Fibroblast of peridontal ligament (primary cell): ENCODE measurements at regions not wholly inside any gene's neighbourhood (a gene's known extent, or its start where the extent isn't known, plus 50 kb on each side); places are given as distances from the start of the nearest gene placed in this dataset.

Experiments
- DNase-seq: peaks from one replicate; pipeline ENCODE4 v3.0.0-alpha.2; 2010; ENCODE audit errors: extremely low read depth

DNA sequence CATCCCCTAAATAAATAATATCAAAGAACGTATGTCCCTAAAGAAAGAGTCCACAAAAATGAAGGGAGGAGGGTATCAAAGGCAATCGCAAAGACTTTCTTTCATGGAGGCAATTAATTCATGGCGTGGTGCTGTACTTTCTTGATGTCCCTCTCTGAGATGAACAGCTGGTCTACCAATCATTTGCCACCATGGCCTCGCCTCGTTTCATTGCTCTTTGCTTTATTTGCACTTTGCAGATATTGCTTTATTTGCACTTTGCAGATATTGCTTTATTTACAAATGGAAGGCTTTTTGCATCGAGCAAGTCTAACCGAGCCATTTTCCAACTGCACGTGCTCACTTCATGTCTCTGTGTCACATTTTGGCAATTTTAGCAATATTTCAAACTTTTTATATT lies 104.0 kb upstream of the PTCH1 start:
- DNase-seq, result no peak

DNA sequence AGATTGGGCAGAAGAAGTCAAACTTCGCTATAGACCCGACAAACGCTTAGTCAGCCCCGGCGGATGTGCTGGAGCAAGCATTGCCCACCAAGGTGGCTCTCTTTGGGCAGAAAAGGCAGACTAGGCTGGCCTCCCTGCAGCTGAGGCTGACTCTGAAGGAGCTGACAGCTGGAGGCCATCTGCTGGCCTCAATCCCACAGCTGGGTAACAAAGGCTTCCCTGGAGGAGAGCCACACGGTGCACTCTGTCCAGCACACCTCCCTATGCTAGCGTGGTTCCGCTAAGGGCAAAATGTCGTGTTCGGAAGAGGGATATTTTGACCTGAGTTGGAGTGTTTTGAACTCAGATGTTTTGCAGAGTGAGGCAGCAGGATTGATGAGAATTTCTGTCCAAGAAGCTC lies 103.5 kb upstream of the PTCH1 start:
- no peak for DNase-seq

DNA sequence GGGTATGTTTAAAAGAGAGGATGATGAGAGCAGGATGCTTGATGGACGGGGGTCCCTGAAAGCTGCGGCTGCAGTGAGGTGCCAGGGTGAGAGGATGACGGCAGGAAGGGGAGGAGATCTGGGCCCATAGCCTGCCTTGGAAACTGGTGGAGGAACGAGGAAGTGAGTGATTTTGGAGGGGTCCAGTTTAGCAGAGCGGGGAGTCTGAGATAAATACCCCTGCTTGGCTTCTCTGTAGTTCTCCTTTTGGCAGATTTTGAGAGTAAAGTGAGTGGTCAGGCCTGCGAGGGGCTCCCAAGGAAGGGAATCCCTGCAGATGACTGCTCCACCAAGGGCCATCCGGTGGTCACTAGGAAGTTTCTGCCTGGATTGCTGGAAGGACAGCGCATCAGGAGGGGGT lies 98.5 kb upstream of the PTCH1 start:
- no peak for DNase-seq

DNA sequence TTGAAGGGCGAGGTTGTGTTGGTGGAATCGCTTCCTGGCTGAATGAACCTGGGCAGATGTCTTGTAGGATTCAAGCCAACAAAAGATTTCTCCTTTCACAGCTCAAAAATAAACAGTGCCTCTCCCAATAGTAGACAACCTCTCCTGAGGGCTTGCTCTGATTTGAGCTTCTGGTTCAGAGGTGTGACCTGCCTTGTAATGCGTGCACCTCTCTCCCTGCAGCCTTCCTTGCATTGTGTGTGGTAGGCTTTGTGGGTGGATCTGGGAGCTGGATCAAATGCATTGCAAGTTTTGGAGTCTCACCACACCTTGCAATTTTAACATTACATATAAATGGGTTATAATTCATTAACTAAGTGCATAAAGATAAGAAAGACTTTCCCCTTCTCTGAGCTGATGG lies 96.9 kb upstream of the PTCH1 start:
- DNase-seq, result no peak

DNA sequence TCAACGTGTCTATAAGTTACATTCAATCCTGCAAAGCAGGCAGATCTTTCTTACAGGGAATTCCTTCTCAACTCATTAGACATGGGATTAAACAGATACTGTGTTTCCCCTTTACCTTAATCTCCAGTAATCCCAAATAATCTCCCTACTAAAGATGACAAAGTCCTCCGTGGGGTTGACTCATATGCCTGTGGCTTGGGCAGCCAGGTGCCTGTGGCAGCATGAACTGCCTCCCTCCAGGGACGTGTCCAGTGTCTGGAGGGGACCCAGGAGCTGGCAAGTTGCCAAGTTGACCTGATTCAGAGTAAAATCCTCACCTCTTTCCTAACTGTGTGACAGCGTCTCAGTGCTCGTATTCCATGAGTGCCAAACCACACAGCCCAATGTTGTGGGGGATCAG lies 94.6 kb upstream of the PTCH1 start:
- no peak for DNase-seq

DNA sequence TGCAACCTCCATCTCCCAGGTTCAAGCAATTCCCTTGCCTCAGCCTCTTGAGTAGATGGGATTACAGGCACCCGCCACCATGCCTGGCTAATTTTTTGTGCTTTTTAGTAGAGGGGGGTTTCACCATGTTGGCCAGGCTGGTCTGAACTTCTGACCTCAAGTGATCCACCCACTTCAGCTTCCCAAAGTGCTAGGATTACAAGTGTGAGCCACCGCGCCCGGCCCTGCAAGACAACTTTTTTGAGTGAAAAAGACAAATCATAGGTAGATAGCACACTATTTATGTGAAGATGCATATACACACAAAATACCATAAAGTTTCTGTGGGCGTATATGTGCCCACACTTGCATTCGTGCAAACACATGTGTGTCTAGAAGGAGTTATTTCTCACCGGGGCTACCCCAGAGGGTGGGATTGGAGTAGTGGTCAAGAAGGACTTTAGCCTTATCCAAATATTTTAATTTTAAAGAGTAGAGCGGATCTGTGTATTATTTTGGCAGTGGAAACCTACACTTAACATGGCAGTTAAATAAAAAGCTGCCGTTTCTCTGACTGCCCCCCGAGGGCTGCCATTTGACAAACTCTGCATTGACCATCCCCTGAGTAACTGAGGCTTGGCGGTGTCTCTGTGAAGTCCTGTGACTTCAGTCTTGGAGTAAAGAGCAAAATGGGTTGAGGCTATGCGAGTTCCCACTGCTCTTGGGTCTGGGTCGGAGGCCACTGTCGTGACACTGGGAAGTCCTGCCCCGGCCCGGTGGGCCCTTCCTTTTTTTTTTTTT lies 93.4 kb upstream of the PTCH1 start:
- DNase-seq, result no peak

DNA sequence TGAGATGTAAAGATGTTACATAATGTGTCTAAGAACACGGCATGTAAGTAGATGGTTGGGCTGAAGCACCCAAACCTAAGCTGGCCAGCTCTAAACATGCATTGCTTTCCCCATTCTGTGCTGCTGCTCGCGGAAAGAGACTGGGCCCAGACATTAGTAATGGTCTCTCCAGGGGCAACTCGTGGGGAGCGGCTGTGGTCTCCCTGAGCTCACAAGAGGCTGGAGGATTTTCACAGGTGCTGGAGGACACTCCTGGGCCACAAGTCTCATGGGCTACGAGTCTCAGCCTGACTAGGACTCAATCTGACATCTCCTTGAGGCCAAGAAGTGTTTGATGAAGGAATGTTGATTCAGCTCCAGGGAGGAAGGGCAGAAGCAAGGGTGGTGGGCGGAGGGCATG lies 92.7 kb upstream of the PTCH1 start:
- no peak for DNase-seq

DNA sequence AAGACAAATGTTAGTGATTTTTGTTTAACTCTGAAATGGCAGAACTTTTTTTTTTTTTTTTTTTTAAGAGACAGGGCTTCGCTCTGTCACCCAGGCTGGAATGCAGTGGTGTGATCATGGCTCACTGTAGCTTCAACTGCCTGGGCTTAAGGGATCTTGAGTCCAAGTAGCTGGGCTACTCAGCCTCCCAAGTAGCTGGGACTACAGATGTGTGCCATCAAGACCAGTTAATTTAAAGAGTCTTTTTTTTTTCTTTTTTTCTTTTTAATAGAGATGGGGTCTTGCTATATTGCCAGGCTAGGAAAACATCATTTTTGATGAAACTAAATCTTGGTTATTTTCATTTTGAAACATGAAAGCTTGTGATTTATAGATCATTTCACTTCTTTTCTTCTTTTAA lies 91.6 kb upstream of the PTCH1 start:
- DNase-seq, result no peak

DNA sequence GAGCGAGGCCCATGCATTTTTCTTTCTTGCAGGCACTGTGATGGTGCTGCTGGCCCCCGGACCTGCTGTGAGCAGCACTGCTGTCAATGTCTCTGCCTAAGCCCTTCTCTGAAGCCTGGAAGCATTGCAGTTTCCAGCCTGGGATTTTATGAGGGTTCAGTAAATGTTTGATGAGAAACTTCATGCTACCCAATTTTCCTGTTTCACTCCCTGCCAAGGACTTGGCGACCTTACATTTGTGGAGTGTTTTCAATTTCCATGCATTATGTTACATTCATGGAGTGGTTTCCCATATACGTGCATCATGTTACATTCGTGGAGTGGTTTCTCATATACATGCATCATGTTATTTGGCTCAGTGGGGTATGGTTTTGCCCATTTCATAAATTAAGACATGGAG lies 90.7 kb upstream of the PTCH1 start:
- no peak for DNase-seq

DNA sequence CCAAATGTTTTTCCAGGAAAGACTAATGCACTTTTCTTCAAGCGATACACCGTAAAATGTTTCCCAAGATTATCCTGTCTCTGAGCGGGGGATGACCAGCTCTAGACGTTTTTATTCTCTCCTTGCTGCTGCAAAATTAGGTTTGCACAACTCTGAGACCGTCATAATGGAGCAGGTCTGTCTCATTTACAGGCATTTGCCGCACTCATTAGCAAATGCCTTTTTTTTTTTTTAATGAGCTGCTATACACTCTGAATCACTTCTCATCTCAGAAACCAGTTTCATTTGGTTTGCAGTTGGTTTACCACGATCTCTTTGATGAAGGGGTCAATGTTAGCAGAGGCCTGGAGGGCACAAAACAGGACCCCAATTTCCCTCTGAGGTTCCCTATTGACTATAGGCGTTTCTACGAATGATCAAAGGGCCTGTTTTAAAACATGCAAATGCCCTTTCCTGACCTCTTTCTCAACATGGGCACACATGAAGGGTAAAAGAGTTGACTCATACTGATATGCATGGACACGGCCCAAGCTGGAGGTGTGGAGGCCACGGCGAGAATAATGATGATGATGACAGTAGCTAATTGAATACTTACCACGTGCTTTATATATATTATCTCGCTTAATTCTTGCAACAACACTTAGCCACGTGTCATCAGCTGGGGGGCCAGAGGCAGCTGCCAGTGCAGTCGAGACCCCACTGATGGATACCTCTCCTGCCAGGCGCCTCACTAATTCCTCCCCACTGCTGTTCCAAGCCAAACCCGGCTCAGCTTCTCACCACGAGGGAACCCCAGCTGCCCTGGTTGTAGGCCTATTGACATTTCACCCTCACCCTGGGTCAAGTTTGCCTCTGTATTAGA lies 89.9 kb upstream of the PTCH1 start:
- no peak for DNase-seq

DNA sequence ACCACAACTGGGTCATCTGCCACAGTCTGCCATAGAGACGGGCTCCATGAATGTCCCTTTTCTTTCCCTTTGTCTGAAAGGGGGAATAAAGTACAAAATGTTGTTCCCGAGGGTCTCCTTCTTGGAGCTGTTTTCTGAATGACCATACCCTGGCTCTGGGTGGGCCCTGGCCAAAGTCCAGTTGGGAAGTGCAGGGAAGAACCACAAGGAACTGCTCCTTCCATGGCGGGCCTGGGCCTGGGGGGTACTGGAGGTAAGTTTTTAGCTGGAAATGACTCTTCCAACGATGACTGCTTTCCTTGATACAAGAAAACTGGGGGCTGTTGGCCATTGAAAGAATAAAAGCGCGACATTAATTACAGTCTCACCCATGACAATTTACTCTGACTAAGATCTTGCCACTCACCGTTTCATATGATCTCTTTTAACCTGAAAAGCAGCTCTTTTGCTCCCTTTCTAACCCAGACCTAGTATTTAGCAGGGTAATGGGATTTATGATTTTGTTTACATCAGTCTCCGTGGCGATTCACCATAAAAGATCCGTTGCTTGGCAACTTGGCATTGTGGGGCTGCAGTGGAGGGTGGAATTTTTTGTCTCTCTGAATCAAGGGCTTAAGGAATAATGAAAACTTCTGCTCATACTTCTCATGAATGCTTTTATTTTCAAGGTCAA lies 89.2 kb upstream of the PTCH1 start:
- DNase-seq, result no peak

DNA sequence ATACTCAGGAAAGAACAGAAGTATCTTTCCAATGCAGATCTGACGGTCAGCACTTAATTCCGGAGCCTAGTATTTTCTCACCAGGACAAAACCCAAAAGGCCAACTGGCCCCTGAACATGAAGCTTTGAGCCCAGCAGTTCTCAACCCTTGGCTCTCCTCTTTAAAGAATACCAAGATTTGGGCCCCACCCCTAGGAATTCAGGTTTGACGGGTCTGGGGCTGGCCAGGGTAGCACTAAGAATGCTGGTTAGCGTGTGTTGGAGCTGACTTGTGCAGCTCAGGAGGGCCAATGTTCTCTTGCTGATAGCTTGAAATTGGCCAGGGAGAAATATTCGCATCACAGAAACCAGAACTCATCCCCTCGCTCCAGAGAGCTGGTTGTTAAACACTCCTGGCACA lies 88.3 kb upstream of the PTCH1 start:
- no peak for DNase-seq

DNA sequence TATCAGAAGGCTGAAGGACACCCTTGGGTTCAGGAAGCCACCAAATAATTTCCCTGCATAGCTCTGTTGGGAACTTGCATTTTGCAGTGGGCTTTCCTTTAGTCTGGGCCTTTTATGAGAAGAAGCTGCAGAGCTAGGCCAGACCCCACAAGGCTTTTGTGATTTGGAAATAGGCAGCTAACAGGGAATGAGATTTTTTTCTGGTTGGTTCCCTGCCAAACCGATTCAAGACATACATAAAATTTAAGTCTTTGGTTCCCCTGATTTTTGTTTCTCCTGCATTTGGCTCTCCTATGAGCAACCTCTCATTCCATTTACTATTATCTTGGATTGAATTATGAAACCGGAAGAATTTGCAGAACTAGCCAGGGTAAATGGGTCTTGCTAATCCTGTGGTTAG lies 81.5 kb upstream of the PTCH1 start:
- no peak for DNase-seq

DNA sequence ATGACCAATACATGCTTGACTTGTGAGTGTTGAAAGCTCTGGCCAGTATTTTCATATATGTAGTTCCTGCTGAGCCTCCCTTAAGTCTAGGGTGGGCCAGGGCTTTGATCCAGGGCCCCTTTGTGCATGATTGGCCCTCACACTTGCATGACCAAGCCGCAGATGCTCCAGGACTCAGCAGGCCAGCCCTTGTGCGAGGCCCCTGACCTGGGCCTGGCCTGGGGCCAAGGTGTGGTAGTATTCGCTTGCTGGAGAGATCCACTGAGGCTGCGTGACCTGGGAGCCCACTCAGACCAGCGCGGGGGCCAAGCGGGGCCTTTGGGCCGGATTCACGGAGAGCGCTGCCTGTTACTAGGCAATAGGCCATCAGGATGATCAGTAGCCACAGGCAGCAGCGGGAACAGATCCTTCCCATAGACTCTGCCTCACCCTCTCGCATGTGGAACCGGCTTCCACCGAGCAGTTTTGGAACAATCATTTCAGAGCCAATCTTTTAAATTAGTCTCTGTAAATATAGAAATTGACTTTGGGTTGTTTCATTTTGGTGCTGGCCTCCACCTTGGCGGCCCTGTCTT lies 79.0 kb upstream of the PTCH1 start:
- no peak for DNase-seq

DNA sequence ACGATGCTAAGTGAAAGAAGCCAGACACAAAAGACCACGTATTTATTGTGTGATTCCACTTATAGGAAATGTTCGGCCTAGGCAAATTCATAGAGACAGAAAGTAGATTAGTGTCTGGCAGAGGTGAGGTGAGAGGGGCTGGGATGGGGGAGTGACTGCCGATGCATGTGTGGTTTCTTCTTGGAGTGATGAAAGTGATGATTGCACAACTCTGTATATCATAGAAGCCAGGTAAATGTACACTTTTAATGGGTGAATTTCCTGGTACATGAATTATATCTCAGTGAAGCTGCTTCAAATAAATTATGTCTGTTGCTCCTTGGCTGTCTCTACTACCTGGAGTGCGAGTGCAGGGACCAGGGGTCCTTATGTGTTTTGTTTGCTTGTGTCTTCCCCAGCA lies 76.2 kb upstream of the PTCH1 start:
- DNase-seq, result no peak

DNA sequence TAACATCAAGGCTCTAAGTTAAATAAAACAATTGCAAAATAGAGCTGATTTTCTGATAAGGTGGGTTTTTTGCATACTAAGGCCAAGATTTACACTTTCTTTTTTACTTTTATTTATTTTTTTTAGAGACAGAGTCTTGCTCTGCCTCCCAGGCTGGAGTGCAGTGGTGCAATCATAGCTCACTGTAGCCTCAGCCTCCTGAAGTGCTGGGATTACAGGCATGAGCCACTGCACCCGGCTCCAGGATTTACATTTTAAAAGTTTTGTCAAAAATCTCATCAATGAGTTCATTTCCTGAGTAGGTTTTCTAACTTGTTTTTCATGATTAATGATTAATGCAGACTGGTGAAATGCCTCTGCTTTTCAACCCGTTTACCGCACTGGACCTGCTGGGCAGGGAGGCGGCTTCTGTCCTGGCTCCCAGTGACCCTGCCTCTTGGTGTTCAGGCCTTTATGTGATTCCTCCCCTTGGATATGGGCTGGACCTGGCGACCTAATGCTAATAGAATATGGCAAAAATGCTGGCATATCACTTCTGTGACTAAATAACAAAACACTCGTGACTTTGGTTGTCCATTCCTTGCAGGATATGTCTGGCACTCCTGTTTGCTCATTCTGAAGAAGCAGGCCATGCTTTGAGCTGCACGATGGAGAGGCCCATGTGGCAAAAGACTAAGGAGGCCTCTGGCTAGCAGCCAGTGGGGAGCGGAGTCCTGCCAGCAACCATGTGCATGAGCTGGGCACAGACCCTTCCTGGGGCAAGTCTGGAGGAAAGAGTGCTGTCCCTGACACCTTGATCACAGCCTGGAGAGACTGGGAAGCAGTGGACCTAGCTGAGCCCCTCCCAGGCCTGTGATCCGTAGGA lies 72.2 kb upstream of the PTCH1 start:
- DNase-seq, result no peak

DNA sequence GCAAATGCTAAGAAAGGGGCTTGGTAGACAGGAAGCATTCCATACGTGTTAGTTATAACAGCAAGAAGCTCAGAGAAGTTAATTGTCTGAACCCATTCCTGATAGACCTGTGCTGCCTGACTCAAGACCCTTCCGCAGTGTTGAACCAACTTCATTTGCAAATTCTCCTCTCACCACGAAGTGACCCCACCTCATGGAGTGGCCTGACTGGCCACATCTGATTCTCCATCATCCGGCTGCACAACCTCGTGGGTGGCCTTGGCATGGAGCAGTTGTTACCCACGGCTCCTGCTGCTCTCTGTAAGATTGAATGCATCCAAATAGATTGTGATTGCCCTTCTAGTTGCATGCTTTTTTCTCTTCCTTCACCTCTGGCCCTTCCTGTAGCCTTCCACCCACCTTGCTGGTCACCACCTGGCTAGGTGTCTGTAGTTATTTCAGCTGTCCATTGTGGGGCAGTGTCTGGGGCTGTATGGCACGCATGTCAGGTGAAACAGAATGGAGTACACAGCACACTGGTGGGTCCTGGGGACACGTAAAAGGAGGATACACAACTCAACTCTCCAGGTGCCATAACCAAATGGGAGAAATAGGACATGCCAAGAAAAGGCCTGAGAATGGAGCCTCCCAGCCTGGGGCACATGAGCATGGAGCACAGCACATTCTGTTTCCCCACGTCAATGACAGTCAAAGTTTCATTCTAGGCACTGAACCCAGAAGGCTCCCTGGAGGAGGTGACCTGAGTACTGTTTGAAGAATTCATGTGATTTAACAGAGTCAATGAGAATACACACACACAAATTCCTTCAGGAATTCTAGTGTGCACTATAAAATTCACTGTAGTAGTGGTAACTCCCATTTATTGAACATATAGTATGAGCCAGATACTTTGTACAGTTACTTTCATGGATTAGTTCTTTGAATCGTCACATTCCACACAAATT lies 70.5 kb upstream of the PTCH1 start:
- DNase-seq, result no peak

DNA sequence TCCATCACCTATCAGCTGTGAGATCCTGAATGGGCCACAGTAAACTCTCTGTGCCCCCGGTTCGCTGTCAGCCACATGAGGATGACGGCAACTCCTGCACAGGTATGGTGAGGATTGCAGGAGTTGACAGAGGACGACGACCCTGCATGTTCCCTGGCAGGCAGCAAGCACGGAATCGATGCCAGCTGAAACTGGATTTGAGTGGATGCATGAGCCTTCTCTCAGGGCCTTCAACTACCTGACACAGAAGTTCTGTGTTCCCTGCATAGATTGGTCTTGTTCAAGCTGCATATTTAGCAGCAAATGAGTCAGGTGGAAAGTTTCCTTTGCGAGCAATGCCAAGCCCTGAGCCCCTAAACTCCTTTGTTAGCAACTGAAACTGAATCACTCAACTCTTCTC lies 69.6 kb upstream of the PTCH1 start:
- no peak for DNase-seq

DNA sequence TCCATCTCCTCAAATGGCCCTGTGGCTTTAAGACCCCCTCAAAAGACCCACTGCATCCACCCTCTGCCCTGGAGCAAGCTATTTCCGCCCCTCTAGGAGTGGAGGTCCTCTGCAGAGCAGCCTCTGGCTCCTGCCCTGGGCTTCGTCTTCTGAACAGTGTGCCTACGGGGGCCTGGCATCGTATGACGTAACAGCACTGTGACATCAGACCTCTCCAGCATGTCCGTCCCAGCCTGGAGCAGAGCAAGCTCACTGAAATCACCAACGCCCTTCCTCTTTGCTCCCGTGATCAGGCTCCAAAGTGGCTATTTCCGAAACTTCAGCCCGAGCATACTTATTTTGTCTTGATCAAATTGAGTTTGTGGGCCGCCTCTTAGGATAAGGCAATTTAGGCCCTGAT lies 69.1 kb upstream of the PTCH1 start:
- no peak for DNase-seq

DNA sequence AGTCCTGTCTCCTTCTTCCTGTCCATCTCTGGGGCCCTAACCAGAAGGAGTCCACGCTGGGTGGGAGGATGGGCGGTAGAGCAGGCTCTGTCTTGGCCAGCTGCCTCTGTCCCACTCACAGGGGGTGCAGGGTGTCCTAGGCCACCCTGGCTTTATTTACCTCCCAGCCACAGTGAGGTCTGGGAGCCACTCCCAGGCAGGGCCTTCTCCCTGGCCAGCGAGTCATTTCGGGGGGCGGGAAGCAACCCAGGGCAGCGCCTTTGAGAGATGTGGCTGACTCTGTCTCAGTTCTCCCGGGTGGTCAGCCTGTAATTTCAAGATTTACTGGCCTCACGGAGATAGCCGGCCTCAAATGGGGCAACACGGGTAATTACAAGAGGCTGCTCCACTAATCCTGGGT lies 67.4 kb upstream of the PTCH1 start:
- no peak for DNase-seq
